Central memory CD8-positive, alpha-beta T cell (primary cell): ENCODE measurements at regions not wholly inside any gene's neighbourhood (a gene's known extent, or its start where the extent isn't known, plus 50 kb on each side); places are given as distances from the start of the nearest gene placed in this dataset.
"Not testable (repeated sequence)": the region's sequence is repeated elsewhere in the genome, so short reads cannot be mapped to it uniquely, and the experiment has no call there.

ENCODE experiments used
- ATAC-seq: fragments of 150-1000 bp; cut with Tn5 transposase; replicated peaks from 2 replicates; pipeline ENCODE4 v1.10.0; 2022; ENCODE audit warnings: mild to moderate bottlenecking, moderate FRiP score, moderate number of reproducible peaks; ENCODE audit not compliant: poor library complexity, severe bottlenecking; ENCODE audit errors: extremely low read depth
- DNase-seq, 2 donors: peaks; one replicate each; pipeline ENCODE4 v3.0.0; 2021; ENCODE audit warnings: low spot score in 2 of 2
- H3K27ac Mint-ChIP-seq: one replicate; pipeline ENCODE4 v1.8.0; 2022; ENCODE audit warnings: low read depth, mild to moderate bottlenecking, moderate library complexity, mixed read lengths
- H3K27me3 Mint-ChIP-seq: one replicate; pipeline ENCODE4 v1.8.0; 2022; ENCODE audit warnings: mixed read lengths
- H3K36me3 Mint-ChIP-seq: one replicate; pipeline ENCODE4 v1.8.0; 2022; ENCODE audit warnings: mild to moderate bottlenecking, moderate library complexity, mixed read lengths; ENCODE audit not compliant: insufficient read depth
- H3K4me1 Mint-ChIP-seq: one replicate; pipeline ENCODE4 v1.8.0; 2022; ENCODE audit warnings: mixed read lengths
- H3K4me3 Mint-ChIP-seq: one replicate; pipeline ENCODE4 v1.8.0; 2022; ENCODE audit warnings: mild to moderate bottlenecking, moderate library complexity, mixed read lengths
- H3K9me3 Mint-ChIP-seq: one replicate; pipeline ENCODE4 v1.8.0; 2022; ENCODE audit warnings: mixed read lengths

- H3K27ac Mint-ChIP-seq: no peak overlapping the region
- no peak for ATAC-seq
- H3K4me3 Mint-ChIP-seq: no peak overlapping the region
These were observed 445.9 kb downstream of the DSC3 start for GRCh38 chr18:30596635-30597034.

DNA sequence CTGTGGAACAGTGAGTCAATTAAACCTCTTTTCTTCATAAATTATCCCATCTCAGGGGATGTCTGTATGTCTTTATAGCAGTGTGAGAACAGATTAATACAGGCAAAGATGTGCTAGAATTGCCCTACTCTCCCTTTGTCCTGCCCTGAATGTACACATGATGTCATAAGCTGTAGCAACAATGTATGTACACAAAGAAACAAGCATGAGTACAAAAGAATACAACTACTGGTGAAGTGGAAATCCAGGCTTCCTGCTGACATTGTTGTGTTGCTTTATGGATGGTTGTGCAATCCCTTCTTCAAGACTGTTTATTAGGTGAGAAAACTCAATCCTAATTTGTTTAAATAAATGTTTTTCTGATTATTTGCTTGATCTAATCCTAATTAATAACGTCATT is 446.6 kb downstream of the DSC3 start:
- Mint-ChIP-seq H3K4me3 (no peak overlapping the region), H3K27me3 (no peaks in the 10 kb centered on the region), H3K36me3 (no peaks in the 10 kb centered on the region), H3K9me3 (peaks cover 23% of the 10 kb centered on the region), H3K27ac (no peak overlapping the region), H3K4me1 (no peaks in the 10 kb centered on the region)
- ATAC-seq: no peak
- DNase-seq: no peak

More at GRCh38 chr18:30596635-30597034, 445.9 kb downstream of the DSC3 start:
- H3K4me1 Mint-ChIP-seq: no peaks in the 10 kb centered on the region
- no peaks in the 10 kb centered on the region for H3K36me3 Mint-ChIP-seq
- H3K9me3 Mint-ChIP-seq: peaks cover 23% of the 10 kb centered on the region
- DNase-seq: no peak
- no peaks in the 10 kb centered on the region for H3K27me3 Mint-ChIP-seq

DNA sequence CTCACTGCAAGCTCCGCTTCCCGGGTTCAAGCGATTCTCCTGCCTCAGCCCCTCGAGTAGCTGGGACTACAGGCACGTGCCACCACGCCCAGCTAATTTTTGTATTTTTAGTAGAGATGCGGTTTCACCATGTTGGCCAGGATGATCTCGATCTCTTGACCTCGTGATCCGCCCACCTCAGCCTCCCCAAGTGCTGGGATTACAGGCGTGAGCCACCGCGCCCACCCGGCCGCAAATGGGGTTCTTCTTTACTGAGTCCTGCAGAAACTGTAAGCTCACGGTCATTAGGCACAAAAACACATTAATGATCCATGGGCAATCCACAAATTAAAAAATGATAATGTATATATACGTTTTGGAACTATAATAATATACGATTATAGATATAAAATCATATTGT is 447.6 kb downstream of the DSC3 start:
- not testable (repeated sequence) for H3K27ac Mint-ChIP-seq, H3K4me3 Mint-ChIP-seq, H3K4me1 Mint-ChIP-seq, H3K36me3 Mint-ChIP-seq, ATAC-seq, H3K27me3 Mint-ChIP-seq, DNase-seq
- H3K9me3 Mint-ChIP-seq: peaks cover 23% of the 10 kb centered on the region

- H3K9me3 Mint-ChIP-seq: peaks cover 26% of the 10 kb centered on the region
- no peaks in the 10 kb centered on the region for H3K27me3 Mint-ChIP-seq
- H3K36me3 Mint-ChIP-seq: no peaks in the 10 kb centered on the region
- H3K27ac Mint-ChIP-seq: no peak overlapping the region
- no peak overlapping the region for H3K4me3 Mint-ChIP-seq
- ATAC-seq (no peak), DNase-seq (no peak)
- no peaks in the 10 kb centered on the region for H3K4me1 Mint-ChIP-seq
These were observed 451.1 kb downstream of the DSC3 start for GRCh38 chr18:30591462-30591861.

GRCh38 chr18:30588673-30589164 is 453.8 kb downstream of the DSC3 start:
- H3K9me3 Mint-ChIP-seq: peaks cover 20% of the 10 kb centered on the region
- no peak overlapping the region for H3K27ac Mint-ChIP-seq
- no peaks in the 10 kb centered on the region for H3K36me3 Mint-ChIP-seq
- ATAC-seq: no peak
- no peaks in the 10 kb centered on the region for H3K4me1 Mint-ChIP-seq
- H3K27me3 Mint-ChIP-seq: no peaks in the 10 kb centered on the region
- no peak overlapping the region for H3K4me3 Mint-ChIP-seq
- no peak for DNase-seq

DNA sequence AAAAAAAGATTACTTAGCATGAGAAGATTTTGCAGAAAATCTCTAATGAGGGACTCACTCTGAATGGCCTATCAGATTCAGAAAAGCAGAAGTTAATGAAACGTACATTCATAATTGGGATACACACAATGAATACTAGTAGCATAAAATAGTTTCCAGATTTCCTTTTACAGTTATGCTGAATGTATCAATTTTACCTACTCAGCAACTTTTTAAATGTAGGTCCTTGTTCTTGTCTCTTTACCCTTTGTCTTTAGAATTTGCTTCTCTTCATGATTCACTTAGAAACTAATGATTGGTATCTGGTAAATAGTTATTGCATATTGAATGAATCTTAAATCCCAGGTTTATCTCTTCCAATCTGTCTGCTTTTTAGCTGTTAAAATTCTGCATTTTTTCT is 458.8 kb downstream of the DSC3 start:
- H3K9me3 Mint-ChIP-seq: peaks cover 21% of the 10 kb centered on the region
- no peak overlapping the region for H3K4me3 Mint-ChIP-seq
- H3K4me1 Mint-ChIP-seq: no peaks in the 10 kb centered on the region
- ATAC-seq (no peak), DNase-seq (no peak)
- H3K27me3 Mint-ChIP-seq: no peaks in the 10 kb centered on the region
- no peak overlapping the region for H3K27ac Mint-ChIP-seq
- no peaks in the 10 kb centered on the region for H3K36me3 Mint-ChIP-seq

DNA sequence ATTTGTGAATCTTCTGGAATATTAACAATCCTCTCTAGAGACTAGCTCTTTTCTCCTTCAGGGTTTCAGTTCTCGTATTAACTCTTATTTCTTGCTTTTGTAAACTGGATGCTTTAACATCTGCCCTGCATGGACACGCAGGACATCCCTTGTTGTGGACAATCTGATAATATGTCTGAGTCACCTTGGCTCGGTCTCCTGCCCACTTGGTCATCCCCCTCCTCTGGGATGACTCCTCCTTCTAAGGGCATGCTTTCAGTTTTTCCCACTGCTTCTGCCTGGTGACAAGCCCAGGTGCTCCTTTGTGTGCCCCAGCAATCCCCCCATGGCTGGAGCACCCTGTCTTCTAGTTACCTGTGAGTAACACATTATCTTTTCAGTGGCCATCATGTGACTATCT is 460.5 kb downstream of the DSC3 start:
- no peak for ATAC-seq
- Mint-ChIP-seq H3K4me3 (no peak overlapping the region), H3K27me3 (no peaks in the 10 kb centered on the region), H3K4me1 (no peaks in the 10 kb centered on the region), H3K9me3 (peaks cover 20% of the 10 kb centered on the region), H3K36me3 (no peaks in the 10 kb centered on the region), H3K27ac (no peak overlapping the region)
- no peak for DNase-seq

- Mint-ChIP-seq H3K4me1 (no peaks in the 10 kb centered on the region), H3K27me3 (no peaks in the 10 kb centered on the region), H3K4me3 (no peak overlapping the region), H3K27ac (no peak overlapping the region), H3K9me3 (peaks cover 14% of the 10 kb centered on the region), H3K36me3 (no peaks in the 10 kb centered on the region)
- no peak for ATAC-seq
- DNase-seq: no peak
These were observed 463.8 kb downstream of the DSC3 start for GRCh38 chr18:30578707-30579106.

DNA sequence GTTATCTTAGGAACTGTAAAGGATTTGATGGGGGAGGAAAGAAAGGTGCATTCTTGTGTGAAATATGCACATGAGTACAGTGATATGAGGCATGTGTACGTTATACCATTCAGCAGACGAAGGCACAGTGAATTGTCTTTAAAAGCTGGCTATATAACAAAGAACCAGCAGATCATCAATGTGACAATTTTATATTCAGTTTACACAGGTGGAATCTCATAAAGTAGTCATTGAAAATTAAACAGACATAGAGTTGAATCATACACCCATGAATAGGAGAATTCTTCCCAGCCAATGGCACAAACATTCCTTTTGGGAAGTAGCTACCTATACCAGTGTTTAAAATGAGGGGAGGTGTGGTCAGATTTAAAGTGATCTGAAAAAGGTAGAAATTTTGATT is 470.3 kb downstream of the DSC3 start:
- no peaks in the 10 kb centered on the region for H3K4me1 Mint-ChIP-seq
- ATAC-seq (no peak), DNase-seq (no peak)
- no peak overlapping the region for H3K4me3 Mint-ChIP-seq
- no peaks in the 10 kb centered on the region for H3K27me3 Mint-ChIP-seq
- H3K27ac Mint-ChIP-seq: no peak overlapping the region
- peaks cover 20% of the 10 kb centered on the region for H3K9me3 Mint-ChIP-seq
- H3K36me3 Mint-ChIP-seq: no peaks in the 10 kb centered on the region

- no peaks in the 10 kb centered on the region for H3K36me3 Mint-ChIP-seq
- no peak overlapping the region for H3K4me3 Mint-ChIP-seq
- no peak overlapping the region for H3K27ac Mint-ChIP-seq
- H3K4me1 Mint-ChIP-seq: no peaks in the 10 kb centered on the region
- DNase-seq (no peak), ATAC-seq (no peak)
- H3K9me3 Mint-ChIP-seq: peaks cover 25% of the 10 kb centered on the region
- no peaks in the 10 kb centered on the region for H3K27me3 Mint-ChIP-seq
These were observed 474.2 kb downstream of the DSC3 start for GRCh38 chr18:30568333-30568732.

DNA sequence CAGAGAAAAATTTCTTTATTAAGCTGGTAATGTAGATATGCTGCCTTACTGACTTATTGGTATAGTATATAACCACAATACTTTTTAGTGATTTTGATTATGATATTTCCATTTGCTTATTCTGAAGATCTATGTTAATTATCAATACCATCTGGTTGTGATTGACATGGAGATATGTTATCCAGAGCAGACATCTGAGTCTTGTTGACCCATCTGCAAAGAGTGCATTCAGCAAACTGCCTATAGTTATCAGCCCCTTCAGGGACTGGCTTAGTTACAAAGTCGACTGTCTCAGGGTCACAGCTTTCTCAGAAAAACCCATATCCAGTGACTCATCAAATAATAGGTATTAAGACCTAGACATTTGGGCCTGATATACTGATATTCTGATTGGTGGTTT is 475.7 kb downstream of the DSC3 start:
- H3K36me3 Mint-ChIP-seq: no peaks in the 10 kb centered on the region

DNA sequence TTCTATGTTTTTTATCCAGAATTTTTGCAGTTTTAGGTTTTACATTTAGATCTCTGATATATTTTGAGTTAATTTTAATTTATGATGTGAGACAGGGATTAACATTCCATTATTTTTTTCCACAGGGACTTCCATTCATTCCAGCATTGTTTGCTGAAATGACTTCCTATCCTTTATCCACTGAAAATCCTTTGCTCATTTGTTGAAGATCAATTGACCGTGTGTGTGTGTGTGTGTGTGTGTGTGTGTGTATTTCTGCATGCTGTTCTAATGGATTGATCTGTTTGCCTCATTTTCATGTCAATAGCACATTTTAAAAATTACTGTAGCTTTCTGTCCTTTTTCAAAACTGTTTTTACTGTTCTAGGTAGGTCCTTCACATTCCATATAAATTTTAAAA is 480.3 kb downstream of the DSC3 start:
- Mint-ChIP-seq H3K36me3 (no peaks in the 10 kb centered on the region), H3K4me3 (no peak overlapping the region), H3K27ac (no peak overlapping the region), H3K4me1 (no peaks in the 10 kb centered on the region), H3K27me3 (no peaks in the 10 kb centered on the region), H3K9me3 (peaks cover 17% of the 10 kb centered on the region)
- DNase-seq: no peak
- no peak for ATAC-seq

More for the DNA sequence above, 475.7 kb downstream of the DSC3 start:
- H3K4me1 Mint-ChIP-seq: no peaks in the 10 kb centered on the region
- peaks cover 27% of the 10 kb centered on the region for H3K9me3 Mint-ChIP-seq
- ATAC-seq (no peak), DNase-seq (no peak)
- H3K4me3 Mint-ChIP-seq: no peak overlapping the region
- no peaks in the 10 kb centered on the region for H3K27me3 Mint-ChIP-seq
- H3K27ac Mint-ChIP-seq: no peak overlapping the region

GRCh38 chr18:30556112-30556511 is 486.4 kb downstream of the DSC3 start:
- Mint-ChIP-seq H3K4me1 (no peaks in the 10 kb centered on the region), H3K27ac (no peak overlapping the region), H3K4me3 (no peak overlapping the region), H3K27me3 (no peaks in the 10 kb centered on the region), H3K9me3 (peaks cover 22% of the 10 kb centered on the region), H3K36me3 (peaks cover 2% of the 10 kb centered on the region)
- ATAC-seq (no peak), DNase-seq (no peak)

- Mint-ChIP-seq H3K27ac (no peak overlapping the region), H3K36me3 (no peaks in the 10 kb centered on the region), H3K27me3 (no peaks in the 10 kb centered on the region), H3K4me1 (no peaks in the 10 kb centered on the region), H3K9me3 (peaks cover 35% of the 10 kb centered on the region), H3K4me3 (no peak overlapping the region)
- ATAC-seq (no peak), DNase-seq (no peak)
These were observed 497.1 kb downstream of the DSC3 start for GRCh38 chr18:30545393-30545792.
